K562 (cell line): ENCODE measurements at regions not wholly inside any gene's neighbourhood (a gene's known extent, or its start where the extent isn't known, plus 50 kb on each side); places are given as distances from the start of the nearest gene placed in this dataset.

Experiments
- ZBTB9 ChIP-seq: fragments of 450-650 bp; formaldehyde crosslinking; IDR thresholded peaks from 2 replicates; pipeline ENCODE4 v1.4.0; 2020; ENCODE audit warnings: mild to moderate bottlenecking, moderate library complexity
- ZNF407 ChIP-seq: fragments of 450-650 bp; IDR thresholded peaks from 2 replicates; pipeline ENCODE4 v1.6.1; 2016; ENCODE audit warnings: low read depth
- TF ChIP-seq, protein P1 (sequence below), 2 experiments: fragments of 450-650 bp in 1 of 2; sonication (generic) in 1 of 2; formaldehyde crosslinking in 1 of 2; IDR thresholded peaks; 2 replicates each; pipeline versions ENCODE4 v1.7.1 to v1.9.0; 2016 to 2022; ENCODE audit warnings: inconsistent platforms in 1 of 2, mild to moderate bottlenecking in 1 of 2, missing genetic modification reagents in 1 of 2

- TF ChIP-seq, protein P1, sequence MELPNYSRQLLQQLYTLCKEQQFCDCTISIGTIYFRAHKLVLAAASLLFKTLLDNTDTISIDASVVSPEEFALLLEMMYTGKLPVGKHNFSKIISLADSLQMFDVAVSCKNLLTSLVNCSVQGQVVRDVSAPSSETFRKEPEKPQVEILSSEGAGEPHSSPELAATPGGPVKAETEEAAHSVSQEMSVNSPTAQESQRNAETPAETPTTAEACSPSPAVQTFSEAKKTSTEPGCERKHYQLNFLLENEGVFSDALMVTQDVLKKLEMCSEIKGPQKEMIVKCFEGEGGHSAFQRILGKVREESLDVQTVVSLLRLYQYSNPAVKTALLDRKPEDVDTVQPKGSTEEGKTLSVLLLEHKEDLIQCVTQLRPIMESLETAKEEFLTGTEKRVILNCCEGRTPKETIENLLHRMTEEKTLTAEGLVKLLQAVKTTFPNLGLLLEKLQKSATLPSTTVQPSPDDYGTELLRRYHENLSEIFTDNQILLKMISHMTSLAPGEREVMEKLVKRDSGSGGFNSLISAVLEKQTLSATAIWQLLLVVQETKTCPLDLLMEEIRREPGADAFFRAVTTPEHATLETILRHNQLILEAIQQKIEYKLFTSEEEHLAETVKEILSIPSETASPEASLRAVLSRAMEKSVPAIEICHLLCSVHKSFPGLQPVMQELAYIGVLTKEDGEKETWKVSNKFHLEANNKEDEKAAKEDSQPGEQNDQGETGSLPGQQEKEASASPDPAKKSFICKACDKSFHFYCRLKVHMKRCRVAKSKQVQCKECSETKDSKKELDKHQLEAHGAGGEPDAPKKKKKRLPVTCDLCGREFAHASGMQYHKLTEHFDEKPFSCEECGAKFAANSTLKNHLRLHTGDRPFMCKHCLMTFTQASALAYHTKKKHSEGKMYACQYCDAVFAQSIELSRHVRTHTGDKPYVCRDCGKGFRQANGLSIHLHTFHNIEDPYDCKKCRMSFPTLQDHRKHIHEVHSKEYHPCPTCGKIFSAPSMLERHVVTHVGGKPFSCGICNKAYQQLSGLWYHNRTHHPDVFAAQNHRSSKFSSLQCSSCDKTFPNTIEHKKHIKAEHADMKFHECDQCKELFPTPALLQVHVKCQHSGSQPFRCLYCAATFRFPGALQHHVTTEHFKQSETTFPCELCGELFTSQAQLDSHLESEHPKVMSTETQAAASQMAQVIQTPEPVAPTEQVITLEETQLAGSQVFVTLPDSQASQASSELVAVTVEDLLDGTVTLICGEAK (IDR thresholded peaks at IDR 0.05), result no peak
- TF ChIP-seq, protein P1 (CRISPR knock-in tag; IDR thresholded peaks at IDR 0.05), result no peak
- no peak for TF ChIP-seq ZBTB9 (CRISPR knock-in tag)
- TF ChIP-seq ZNF407, result no peak
Measured at GRCh38 chr2:851078-851477, 99.6 kb upstream of the SNTG2 start (continued).
